Ovary (tissue), 7 donors: ENCODE measurements at regions not wholly inside any gene's neighbourhood (a gene's known extent, or its start where the extent isn't known, plus 50 kb on each side); places are given as distances from the start of the nearest gene placed in this dataset.

Experiments used
- DNase-seq, 5 donors: peaks; one replicate each; pipeline ENCODE4 v3.0.0-alpha.2; 2019 to 2020
- H3K27ac ChIP-seq, 2 donors: fragments of 200-600 bp; one replicate each; pipeline versions ENCODE4 v1.5.1 to v1.8.0; 2019 to 2022
- H3K27me3 ChIP-seq: fragments of 200-600 bp; one replicate; pipeline ENCODE4 v1.8.0; 2022
- H3K36me3 ChIP-seq: fragments of 200-600 bp; sonication (generic); one replicate; pipeline ENCODE4 v1.5.1; 2019
- H3K4me1 ChIP-seq: one replicate; pipeline ENCODE4 v1.8.1; 2013; ENCODE audit warnings: mild to moderate bottlenecking, moderate library complexity; ENCODE audit not compliant: insufficient read depth
- H3K4me3 ChIP-seq: fragments of 200-600 bp; sonication (generic); one replicate; pipeline ENCODE4 v1.5.1; 2017
- H3K9me3 ChIP-seq, 2 donors: fragments of 200-600 bp in 1 of 2; sonication (generic) in 1 of 2; one replicate each; pipeline versions ENCODE4 v1.5.1 to v1.8.1; 2013 to 2019; ENCODE audit warnings: mild to moderate bottlenecking in 1 of 2, moderate library complexity in 1 of 2
- CTCF ChIP-seq, 3 donors: fragments of 450-650 bp in 2 of 3; fragments of 200-600 bp in 1 of 3; IDR thresholded peaks; one replicate each; pipeline versions ENCODE4 v1.5.1 to v1.8.0; 2016 to 2022; ENCODE audit warnings: antibody characterized with exemption in 3 of 3, mild to moderate bottlenecking in 1 of 3
- EP300 ChIP-seq: sonication (generic); formaldehyde crosslinking; IDR thresholded peaks from one replicate; pipeline ENCODE4 v1.6.1; 2017; ENCODE audit warnings: antibody characterized with exemption
- POLR2A ChIP-seq: fragments of 450-650 bp; IDR thresholded peaks from one replicate; pipeline ENCODE4 v1.6.1; 2017; ENCODE audit warnings: antibody characterized with exemption, mild to moderate bottlenecking, moderate library complexity
- whole genome bisulfite sequencing, 3 donors: extraction: QIAGEN DNeasy Blood & Tissue Kit in 1 of 3; methylation state at CpG; one replicate each; pipeline versions ENCODE4 v1.1.5 to v1.1.7; 2013 to 2017; 5-methylcytosine and 5-hydroxymethylcytosine counted together
- intact Hi-C, 4 donors: fragments of 100-400 bp; cut with DNase I; formaldehyde crosslinking; loops; one replicate each; pipeline versions ENCODE4 v1.11.0 to v1.15.1; 2022 to 2023
- donor health status: DM: no; HTN: no; CAD: no; lungs with moderate emphysema.
- donor health status: DM: no; HTN: no; CAD: no.
- donor health status: Bipolar disorder and iron deficiency.
- donor health status: DM: no; HTN: no; CAD: no.
- donor health status: DM: yes; HTN: yes; CAD: no.

DNA sequence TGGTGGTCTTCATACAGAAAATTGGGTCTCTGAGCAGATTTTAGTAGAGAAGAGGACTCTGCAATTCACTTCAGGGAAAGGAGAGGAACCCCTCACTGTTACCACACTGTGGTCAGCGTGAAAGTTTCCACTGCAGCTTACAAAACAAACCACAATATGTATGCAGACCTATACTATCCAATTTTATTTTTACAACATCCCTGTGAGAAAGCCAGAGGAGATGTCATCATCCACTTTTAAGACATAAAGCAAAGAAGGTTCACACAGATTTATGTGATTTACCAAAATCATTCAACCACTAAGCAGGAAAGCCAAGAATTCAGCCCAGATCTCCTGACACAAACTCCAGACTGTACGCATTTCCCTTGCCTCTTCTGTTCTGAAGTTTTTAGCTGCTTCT lies 442.4 kb downstream of the FRK start:
- no peak for TF ChIP-seq EP300
- TF ChIP-seq POLR2A = no peak
- no peak for TF ChIP-seq CTCF (IDR thresholded peaks at IDR 0.05)
- no peaks in the 10 kb centered on the region for H3K9me3 ChIP-seq
- no peaks in the 10 kb centered on the region for H3K27me3 ChIP-seq
- intact Hi-C loops = no loop called here
- 83 to 95% (median 91%) methylated on average over 2 of the region's 2 CpGs for WGBS, 3 donors
- H3K4me1 ChIP-seq = no peaks in the 10 kb centered on the region
- H3K4me3 ChIP-seq = no peak overlapping the region
- DNase-seq = no peak
- no peaks in the 10 kb centered on the region for H3K36me3 ChIP-seq
- no peak overlapping the region for H3K27ac ChIP-seq

GRCh38 chr6:115617031-115617430 lies 443.7 kb downstream of the FRK start:
- H3K9me3 ChIP-seq = no peaks in the 10 kb centered on the region

DNA sequence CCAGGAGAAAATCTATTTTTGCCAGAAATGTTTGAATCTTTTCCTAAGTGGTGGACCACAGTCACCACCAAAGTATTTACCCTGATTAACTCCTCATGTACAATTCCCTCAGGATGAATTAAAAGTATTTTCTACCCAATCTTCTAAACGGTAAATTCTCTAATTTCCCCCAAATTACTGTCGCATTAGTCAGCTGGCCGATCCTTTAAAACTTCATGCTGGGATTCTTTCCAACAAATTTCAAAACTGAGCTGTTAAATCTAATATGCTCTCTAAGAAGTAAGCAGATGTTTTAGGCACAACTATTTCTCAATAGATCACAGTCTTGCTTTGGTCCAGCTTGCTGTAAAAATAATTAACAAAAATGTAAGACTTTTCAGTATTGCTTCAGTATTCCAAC lies 447.2 kb downstream of the FRK start:
- H3K9me3 ChIP-seq = no peaks in the 10 kb centered on the region
- no peak for DNase-seq
- H3K4me1 ChIP-seq = no peaks in the 10 kb centered on the region
- no peak for TF ChIP-seq POLR2A
- TF ChIP-seq EP300 = no peak
- no peak for TF ChIP-seq CTCF (IDR thresholded peaks at IDR 0.05)
- intact Hi-C loops = no loop called here
- H3K27me3 ChIP-seq = no peaks in the 10 kb centered on the region
- 4 to 14% (median 6%) methylated on average over 3 of the region's 3 CpGs for WGBS, 3 donors
- H3K4me3 ChIP-seq = no peak overlapping the region
- H3K36me3 ChIP-seq = no peaks in the 10 kb centered on the region
- no peak overlapping the region for H3K27ac ChIP-seq

More at GRCh38 chr6:115617031-115617430, 443.7 kb downstream of the FRK start:
- intact Hi-C loops = no loop called here
- H3K27ac ChIP-seq = no peak overlapping the region
- 66 to 83% (median 73%) methylated on average over 1 of the region's 1 CpG for WGBS, 3 donors
- no peak for DNase-seq
- H3K4me1 ChIP-seq = no peaks in the 10 kb centered on the region
- TF ChIP-seq EP300 (no peak), POLR2A (no peak), CTCF (IDR thresholded peaks at IDR 0.05) (no peak)
- H3K4me3 ChIP-seq = no peak overlapping the region
- no peaks in the 10 kb centered on the region for H3K36me3 ChIP-seq
- no peaks in the 10 kb centered on the region for H3K27me3 ChIP-seq

GRCh38 chr6:115612796-115613479 lies 447.8 kb downstream of the FRK start:
- DNase-seq = no peak
- 23 to 39% (median 29%) methylated on average over 7 of the region's 7 CpGs for WGBS, 3 donors
- TF ChIP-seq POLR2A = no peak
- no peak for TF ChIP-seq CTCF (IDR thresholded peaks at IDR 0.05)
- no peak for TF ChIP-seq EP300
- Histone ChIP-seq H3K4me1 (no peaks in the 10 kb centered on the region), H3K36me3 (no peaks in the 10 kb centered on the region), H3K4me3 (no peak overlapping the region), H3K27me3 (no peaks in the 10 kb centered on the region), H3K27ac (no peak overlapping the region), H3K9me3 (no peaks in the 10 kb centered on the region)
- intact Hi-C loops = no loop called here
